ENCODE measurements at regions not wholly inside any gene's neighbourhood (a gene's known extent, or its start where the extent isn't known, plus 50 kb on each side); places are given as distances from the start of the nearest gene placed in this dataset.

GRCh38 chr9:106560540-106560939, 302.4 kb upstream of the ZNF462 start:
- peak; percentile 67 for TF ChIP-seq CTCF (conservative IDR thresholded peaks at IDR 0.05; ENCODE audit: low read length)
- no peak for TF ChIP-seq EZH2phosphoT487 (IDR thresholded peaks at IDR 0.05; ENCODE audit: borderline replicate concordance)

Measured in Loucy (cell line).